ENCODE measurements at regions not wholly inside any gene's neighbourhood (a gene's known extent, or its start where the extent isn't known, plus 50 kb on each side); places are given as distances from the start of the nearest gene placed in this dataset.
"Not testable (repeated sequence)": the region's sequence is repeated elsewhere in the genome, so short reads cannot be mapped to it uniquely, and the experiment has no call there.

DNA sequence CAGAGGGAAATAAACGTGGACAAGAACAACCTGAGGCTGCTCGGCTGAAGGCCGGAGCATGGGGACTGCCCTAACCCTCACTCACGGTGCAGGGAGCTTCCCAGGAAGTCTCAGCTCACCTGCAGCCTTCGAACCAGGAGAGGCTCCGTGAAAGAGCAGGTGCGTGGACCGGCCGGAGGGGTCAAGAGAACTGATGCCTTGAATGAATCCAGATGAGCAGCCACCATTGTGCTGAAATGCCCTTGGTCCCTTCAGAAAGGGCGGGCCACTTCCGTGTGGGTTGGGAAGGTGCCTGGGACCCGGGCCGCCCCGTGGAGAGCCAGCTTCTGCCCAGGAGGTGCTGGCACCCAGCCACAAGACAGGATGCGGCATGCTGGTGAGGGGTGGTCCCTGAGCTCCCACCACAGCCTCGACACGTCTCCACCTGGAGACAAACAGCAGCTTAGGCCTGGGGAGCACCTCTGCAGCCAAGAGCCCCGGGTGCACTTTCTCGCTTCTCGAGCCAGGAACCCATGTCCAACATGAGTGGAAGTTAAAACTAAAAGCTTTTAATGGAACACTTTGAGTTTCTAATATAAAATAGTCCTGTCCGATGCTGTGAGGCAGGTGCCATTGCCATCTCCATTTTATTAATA lies 83.5 kb downstream of the TTLL2 start:
- no peak for DNase-seq (ENCODE audit: low spot score)

DNA sequence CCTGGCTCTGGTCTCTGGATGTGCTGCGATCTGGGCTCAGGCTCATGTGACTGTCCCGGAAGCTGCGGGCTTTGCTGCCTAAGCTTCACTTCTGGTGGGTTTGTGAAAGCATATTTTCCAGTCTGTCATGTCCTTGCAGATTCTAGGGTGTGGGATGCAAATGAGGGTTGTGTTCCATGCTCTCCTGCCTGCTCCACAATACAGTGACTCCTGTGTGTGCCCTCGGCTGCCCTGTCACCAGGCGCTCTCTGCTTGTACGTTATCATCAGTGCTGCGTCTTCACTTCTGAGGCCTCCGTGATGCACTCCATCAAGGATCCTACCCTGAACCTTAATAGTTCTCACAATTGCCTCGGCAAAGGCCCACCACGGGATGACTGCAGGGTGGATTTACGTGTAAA lies 84.2 kb downstream of the TTLL2 start:
- DNase-seq (ENCODE audit: low spot score), result no peak

DNA sequence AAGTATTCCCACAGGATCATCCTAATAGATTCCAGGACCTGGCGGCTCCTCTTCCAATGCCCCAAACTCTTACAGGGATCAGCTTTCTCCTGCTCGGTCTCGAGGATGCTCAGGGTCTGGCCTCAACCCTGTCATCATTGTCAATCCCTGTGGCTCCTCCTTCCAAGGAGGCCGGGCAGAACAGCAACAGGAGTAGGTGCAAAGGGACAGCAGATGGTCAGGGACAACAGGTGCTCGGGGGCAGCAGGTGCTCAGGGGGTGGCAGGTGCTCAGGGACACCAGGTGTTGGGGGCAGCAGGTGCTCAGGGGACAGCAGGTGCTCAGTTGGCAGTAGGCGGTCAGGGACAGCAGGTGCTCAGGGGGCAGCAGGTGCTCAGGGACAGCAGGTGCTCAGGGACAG lies 84.8 kb downstream of the TTLL2 start:
- DNase-seq (ENCODE audit: low spot score), result no peak

DNA sequence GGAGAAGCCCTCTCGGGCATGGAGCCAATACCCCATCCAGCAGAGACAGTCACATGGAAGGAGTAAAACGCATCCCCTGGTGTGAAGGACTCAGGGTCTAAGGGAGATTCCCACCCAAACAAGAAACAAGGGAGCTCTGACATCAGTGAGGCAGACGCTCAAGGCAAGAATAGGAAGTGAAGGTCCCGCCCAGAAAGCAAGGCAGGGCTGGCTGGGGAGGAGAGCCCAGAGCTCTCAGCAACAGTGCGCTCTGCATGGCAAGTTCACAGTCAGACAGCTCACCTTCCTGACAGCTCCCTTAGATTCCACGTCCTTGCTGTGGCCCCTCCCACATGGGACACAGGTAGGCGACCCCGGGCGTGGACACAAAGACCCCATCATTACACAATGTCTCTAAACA lies 85.6 kb downstream of the TTLL2 start:
- no peak for DNase-seq (ENCODE audit: low spot score)

DNA sequence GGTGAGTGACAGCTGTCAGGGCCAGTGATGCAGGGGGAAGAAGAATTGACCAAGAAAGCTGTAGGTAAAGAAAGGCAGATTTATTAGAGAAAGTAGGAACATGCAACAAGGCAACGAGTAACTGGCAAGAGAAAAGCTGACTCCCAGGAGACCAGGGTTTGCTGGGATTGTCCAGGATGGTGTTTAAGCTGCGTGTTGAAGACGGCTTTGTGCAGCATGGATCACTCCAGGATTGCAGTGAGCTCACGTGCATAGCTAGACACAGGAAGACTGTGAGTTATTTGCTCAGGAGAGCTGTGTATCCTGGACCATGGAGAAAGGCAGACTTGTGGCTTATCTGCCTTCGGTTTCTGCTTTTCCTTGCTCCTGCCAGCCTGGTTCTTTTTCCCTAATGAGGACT lies 87.6 kb downstream of the TTLL2 start:
- no peak for DNase-seq (ENCODE audit: low spot score)

DNA sequence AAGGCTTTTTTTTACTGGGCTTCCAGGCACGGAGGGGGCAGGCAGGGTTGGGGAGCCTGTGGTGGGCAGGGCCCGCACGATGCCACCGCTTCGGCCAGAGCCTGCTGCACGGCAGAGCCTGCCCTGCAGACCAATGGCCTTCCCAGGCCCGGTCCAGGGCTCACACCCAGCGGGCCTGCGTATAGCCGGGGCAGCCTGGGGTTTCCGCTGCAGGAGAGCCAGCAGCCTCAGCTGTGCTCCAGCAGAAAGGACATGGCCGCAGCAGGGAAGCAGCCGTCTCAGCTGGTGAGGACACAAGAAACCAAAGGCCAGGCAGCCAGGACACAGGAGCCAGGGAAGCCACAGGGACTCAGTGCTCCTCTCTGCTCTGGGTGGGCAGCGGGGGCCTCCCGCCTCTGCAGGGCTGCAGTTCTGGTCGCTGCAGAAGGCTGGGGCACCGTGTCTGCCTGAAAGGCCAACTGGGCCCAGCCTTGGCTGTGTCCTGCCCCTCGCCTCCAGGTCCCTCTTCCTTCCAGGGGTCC lies 90.6 kb downstream of the TTLL2 start:
- no peak for DNase-seq (ENCODE audit: low spot score)

DNA sequence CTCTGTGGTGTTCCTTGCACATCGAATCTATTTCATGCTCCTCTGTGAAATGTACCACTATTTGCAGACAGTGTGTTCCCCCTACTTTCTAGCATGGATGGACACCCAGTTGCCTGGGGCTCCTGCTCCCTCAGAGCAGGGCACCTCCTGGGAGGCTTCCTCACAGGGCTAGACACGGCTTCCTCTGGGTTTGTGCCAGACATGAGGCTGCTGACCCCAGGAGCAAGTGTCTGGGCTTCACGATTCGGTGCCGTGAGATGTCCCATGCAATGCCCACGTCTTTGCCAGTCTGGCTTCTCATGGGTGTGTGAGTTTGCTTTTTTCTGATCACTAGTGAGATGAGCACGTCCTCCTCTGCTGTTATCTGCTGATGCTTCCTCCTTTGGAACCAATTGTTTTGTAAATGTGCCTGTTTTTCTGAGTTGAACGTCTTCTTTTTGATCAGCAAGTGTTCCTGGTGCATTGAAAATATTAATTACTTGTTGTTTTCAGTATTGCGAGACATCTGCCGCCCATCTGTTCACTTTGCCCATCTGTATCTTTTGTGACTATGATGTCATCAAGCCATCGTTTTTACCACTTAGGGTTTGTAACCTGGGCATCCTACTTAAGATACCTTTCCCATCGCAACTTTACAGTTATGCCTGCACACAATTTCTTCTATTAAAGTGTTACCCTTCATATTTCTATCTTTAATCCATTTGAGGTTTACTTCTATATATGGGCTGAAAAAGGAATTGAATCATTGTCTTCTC lies 92.0 kb downstream of the TTLL2 start:
- DNase-seq (ENCODE audit: low spot score), result no peak

DNA sequence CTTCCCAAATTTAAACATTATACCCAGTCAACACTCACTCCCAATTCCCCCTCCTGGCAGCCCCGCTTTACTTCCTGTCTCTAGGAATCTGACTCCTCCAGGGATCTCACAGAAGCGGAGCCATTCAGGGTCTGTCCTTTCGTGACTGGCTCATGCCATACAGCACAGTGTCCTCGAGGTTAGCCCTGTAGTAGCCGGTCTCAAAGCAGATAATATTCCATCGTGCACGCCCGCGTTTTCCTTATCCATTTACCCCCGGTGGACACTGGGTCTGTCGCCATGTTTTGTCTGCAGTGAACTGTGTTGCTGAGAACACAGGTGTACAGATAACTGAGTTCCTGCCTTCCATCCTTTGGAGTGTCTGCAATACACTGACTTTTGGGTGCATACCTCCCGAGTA lies 95.3 kb downstream of the TTLL2 start:
- no peak for DNase-seq (ENCODE audit: low spot score)

DNA sequence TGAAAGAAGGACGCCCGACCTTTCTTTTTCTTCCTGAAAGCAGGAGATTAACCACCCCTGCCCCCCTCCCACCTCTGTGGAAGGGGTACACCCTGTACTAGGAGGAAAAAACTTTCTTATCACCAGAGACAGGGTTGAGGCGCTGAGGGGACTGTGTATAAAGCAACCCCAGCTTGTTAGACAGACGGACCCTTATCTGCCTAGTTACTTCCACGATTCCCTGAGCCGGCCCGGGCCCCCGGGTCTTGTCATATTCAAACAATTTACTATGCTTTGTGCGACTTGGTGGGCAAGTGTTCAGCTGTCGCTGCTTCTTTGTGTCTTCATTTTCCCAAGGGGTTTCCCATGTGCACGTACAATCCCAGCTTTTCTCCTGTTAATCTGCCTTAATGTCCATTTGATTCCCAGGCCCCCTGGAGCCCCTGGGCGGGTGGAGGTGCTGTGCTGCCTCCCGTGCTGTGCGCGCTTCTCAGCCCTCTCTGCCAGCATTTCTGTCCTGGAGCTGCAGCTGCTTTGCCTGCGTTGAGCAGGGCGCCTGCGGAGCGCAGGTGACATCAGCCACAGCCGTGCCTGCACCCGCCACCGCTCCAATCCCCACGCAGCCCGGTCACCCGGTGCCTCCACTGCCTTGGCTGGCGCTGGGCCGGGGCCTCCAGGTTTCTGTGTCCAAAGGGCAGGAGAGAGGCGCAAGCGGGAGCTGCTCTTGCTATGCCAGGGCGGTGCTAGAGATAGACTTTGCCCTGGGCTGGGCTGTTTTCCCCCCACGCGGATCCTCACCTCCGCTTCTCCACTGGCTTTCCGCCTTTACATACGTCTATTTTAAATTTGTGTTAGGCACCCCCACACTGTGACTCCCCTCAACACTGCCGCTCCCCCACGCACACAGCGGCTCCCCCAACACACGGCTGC lies 96.2 kb downstream of the TTLL2 start:
- peak; percentile 98 for DNase-seq (ENCODE audit: low spot score)

DNA sequence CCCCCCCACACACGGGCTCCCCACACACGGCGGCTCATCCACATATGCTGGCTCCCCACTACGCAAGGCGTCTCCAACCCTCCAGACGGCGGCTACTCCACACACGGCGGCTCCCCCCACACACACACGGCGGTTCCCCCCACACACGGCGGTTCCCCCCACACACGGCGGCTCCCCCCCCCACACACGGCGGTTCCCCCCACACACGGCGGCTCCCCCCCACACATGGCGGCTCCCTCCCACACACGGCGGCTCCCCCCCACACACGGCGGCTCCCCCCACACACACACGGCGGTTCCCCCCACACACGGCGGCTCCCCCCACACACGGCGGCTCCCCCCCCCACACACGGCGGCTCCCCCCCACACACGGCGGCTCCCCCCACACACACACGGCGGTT lies 97.1 kb downstream of the TTLL2 start:
- DNase-seq (ENCODE audit: low spot score), result not testable (repeated sequence)

DNA sequence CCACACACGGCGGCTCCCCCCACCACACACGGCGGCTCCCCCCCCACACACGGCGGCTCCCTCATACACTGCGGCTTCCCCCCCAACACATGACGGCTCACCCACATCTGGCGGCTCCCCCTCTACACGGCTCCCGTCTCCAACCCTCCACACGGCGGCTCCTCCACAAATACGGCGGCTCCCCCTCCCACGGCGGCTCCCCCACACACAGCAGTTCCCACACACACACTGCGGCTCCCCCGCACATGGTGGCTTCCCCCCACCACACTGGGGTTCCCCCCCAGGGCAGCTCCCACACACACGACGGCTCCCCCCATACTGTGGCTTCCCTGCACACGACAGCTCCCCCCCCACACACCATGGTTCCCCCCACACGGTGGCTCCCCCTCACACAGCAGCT lies 98.0 kb downstream of the TTLL2 start:
- no peak for DNase-seq (ENCODE audit: low spot score)

DNA sequence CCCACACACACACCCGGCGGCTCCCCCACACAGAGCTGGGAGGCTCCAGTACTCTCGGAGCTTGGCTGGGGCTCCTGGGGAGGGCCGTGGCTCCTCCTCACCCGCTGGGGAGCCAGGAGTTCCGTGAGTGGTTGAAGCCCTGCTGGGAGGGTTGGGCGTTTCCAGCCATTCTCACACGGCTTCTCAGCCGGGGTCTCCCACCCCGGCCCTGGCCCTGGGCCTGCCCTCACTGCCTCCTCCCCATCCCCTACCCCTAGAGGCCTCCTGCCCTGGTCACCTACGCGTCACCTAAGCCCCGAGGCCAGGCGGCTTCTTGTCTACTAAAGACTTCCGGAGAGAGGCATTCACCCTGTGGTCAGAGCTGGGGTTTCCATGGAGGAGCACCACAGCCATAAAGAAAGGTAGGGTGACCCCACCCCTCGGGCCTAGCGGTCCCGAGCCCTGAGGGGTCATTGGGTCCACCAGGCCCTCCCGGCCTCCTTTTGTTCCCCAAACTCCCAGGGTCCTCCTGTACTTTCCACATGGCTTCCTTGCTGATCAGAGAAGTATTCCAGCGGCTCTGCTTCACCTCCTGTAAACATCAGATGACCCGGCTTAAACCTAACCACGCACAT lies 99.3 kb downstream of the TTLL2 start:
- DNase-seq (ENCODE audit: low spot score), result peak; percentile 95

DNA sequence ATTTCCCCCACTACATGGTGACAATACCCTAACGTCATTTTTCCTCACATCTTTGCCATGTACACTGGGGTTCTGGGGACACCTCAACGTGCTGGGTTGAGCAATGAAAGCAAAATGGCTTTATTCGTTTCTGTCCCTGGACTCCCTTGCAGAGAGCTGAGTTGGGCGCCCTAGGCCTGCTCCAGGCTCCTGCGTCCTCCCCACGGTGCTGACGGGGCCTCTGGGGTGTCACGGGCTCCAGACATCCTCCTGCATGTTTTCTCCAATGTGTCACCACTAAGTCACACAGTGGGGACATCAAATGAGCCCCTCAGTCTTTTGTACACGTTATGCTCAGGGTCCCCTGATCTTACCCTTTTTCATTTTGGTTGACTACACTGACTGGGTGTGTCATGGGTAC lies 99.8 kb downstream of the TTLL2 start:
- no peak for DNase-seq (ENCODE audit: low spot score)

DNA sequence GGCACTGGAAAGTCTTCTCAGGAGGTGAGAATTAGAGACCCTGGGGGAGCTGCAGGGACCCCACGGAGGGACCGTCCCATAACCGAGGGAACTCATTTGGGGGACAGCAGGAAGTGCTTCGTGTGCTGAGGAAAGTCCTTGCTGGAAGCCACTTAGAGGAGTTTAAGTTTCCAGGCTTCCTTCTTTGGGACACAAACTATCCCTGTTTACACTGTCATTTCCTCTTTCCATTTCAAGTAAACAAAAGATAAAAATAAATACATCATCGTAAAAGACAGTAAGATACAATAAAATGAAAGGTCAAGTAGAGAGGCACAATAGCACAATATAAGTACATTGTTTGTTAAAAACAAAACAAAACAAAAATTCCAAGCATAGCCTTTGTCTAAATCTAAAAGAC lies 101.2 kb downstream of the TTLL2 start:
- no peak for DNase-seq (ENCODE audit: low spot score)

DNA sequence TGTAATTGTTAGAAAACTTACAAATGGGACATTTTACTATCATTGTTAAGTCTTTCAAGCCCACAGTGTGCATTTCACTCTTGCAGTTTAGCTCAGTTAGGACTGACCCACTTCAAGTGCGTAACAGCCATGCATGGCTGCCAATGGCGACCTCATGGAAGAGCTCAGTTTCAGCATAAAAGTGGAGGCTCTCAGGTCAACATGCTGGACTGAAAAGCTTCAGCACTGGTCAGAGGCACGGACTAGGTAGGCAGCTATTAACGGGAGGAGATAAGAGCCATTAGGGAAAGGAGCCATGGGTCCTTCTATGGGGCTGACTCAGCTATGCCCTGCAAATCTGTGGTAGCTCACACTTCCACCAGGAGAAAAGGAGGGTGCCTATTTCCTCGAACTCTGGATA lies 101.8 kb downstream of the TTLL2 start:
- DNase-seq (ENCODE audit: low spot score), result no peak

DNA sequence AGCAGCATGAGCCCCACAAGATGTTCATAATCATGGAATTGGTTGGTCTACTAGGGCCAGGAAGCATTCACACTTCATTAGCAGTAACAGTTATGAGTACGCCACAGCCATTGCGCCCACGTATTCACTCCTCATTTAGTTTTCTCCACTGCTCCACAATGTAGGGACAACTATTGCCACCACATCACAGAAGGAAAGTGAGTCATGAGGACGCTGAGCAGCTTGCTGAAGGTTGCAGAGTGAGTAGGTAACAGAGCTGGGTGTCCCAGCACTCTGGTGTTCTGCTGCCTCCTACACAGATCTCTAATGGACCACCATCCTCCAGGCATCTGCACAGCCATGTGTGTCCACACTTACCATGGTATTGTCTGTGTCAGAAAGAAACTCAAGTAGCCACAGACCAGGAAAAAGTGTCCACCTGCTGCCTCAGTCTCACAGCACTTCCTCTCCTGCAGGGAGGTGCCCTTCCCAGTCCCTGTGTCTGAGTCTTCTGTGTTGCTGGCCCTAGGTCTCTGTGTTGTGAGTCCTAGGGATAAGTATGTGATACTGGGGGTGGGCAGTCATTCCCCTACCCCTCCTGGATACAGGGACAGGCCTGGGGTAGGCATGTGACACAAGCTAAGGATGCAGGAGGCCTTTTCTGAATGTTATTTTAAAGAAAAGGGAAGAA lies 103.9 kb downstream of the TTLL2 start:
- DNase-seq (ENCODE audit: low spot score), result no peak

DNA sequence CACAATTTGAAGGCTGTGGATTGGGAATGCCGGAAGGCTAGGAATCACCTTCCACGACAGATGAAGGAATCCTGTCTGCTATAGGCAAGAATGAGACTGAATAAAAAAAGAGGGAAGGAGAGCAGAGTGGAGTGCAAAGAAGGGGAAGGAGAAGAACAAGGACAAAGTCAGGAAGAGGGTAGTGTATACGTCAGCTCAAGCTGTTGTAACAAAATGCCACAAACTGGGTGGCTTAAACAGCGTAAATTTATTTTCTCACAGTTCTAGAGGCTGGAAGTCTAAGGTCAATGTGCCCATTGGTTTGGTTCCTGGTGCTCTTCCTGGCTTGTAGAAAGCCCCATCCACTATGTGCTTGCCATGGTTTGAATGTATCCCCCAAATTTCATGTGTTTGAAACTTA lies 104.5 kb downstream of the TTLL2 start:
- no peak for DNase-seq (ENCODE audit: low spot score)

DNA sequence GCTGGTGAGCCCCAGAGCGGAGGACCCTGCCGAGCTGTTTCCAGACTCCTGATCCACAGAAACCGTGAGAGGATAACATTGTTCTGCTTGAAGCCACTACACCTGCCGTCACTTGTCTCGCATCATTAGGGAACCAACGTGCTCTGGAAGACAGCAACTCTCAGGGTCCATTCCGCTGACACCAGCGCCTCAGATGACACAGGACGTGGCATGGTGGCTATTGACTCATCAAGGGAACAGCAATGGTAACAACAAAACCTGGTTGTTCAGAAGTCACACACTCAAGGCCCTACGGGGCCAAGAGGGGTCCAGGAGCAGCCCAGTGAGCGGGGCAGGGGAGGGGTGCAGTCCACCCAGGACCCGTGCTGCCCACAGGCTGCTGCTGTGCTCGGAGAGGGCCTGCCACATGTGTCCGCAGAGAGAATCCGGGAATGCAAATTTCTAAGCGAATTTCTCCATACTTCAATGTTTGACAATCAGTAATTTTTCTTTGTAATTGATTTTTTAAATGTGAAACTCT lies 110.4 kb downstream of the TTLL2 start:
- no peak for DNase-seq (ENCODE audit: low spot score)

DNA sequence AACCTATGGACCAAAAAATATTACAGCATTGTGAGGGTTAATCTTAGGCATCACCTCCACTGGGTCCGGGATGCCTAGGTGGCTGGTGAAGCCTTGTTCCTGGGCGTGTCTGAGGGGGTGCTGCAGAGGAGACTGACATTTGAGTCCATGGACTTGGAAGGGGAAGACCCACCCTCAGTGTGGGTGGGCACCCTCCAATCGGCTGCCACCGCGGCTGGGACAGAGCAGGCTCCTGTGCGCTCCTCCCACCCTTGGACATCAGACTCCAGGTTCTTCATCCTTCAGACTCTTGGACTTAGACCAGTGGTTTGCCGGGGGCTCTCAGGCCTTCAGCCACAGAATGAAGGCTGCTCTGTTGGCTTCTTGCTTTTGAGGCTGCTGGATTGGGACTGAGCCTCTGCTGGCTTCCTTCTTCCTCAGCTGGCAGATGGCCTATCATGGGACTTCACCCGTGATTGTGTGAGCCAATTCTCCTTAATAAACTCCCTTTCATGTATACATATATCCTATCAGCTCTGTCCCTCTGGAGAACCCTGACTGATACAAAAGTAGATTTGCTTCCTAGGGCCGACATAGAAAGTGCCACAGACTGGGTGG lies 113.1 kb downstream of the TTLL2 start:
- DNase-seq (ENCODE audit: low spot score), result no peak

DNA sequence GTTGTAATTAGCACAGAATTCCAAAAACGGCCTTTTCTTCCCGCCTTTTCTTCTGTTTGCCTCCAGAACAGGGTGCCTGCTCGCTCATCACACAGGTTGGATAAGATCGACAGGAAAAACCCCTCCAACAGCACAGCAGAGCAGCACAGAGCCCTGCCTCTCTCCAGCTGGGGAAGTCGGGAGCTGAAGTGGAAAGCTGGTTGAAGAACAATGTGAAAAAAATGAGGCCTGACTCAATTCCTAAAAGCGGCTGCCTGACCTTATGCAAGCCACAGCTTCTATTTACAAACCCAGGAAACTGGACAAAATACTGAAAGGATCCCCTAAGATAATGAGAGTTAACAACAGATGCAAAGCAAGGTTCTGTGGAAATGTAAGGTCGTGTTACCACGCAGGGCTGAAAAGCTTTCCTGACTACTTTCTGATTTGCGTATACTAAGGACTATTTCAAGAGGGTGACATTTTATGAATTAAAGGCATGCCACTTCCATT lies 116.9 kb downstream of the TTLL2 start:
- no peak for DNase-seq (ENCODE audit: low spot score)

DNA sequence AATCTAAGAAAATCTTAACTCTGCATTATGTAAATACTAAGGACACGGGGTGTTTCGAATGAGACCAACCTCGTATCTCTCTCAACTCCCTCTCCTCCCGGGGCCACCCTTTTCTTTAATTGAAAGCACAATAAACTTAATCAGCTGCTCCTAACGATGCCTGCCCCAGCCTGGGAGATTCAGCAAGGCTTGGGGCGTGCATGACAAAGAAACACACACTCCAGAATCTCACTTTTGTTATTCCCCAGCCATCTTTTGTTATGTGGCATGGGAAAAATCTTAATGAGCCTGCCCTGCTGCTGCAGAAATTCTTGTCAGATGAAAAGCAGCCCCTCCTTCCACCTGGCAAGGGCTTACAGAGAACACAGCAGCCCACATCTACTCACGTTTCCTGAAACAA lies 117.4 kb downstream of the TTLL2 start:
- no peak for DNase-seq (ENCODE audit: low spot score)

Measured in HuH-7 (cell line).